Medulla oblongata (tissue), 1 donor: ENCODE measurements at regions not wholly inside any gene's neighbourhood (a gene's known extent, or its start where the extent isn't known, plus 50 kb on each side); places are given as distances from the start of the nearest gene placed in this dataset.
"Not testable (repeated sequence)": the region's sequence is repeated elsewhere in the genome, so short reads cannot be mapped to it uniquely, and the experiment has no call there.

ENCODE experiments used
- DNase-seq: peaks from one replicate; pipeline ENCODE4 v3.0.0-alpha.2; 2015; ENCODE audit errors: extremely low spot score

DNA sequence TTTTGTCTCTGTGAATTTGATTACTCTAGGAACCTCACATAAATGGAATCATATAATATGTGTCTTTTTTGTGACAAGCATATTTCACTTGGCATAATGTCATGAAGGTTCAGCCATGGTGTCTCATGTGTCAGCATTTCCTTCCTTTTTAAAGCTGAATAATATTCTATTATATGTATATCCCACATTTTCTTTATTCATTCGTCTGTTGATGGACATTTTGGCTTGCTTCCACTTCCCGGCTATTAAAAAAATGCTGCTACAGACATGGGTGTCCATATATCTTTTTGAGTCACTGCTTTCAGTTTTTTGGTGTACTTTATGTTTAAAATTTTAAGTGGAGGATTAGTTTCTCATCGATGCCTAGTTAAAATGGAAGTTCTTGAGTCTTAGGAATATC is 59.8 kb upstream of the C5orf63 start:
- no peak for DNase-seq

DNA sequence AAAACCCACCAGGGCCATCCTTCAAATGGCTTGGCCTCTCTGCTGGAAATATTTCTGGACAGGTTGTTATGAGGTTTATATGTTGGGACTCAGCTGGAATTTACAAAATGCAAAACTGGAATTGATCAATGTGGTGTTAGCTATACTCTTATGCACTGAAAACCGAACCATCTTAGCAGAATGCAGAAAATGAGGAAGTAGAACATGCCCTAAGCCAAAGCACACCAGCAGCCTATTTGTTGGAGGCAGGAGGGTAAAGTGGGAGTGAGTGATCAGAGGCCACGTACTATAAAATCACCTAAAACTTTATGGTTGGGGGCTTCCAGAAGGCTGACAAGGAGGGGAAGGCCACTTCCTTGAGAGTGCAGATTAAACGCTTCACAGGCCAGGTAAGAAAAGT is 63.6 kb upstream of the C5orf63 start:
- no peak for DNase-seq

GRCh38 chr5:127143722-127144121 is 70.4 kb upstream of the C5orf63 start:
- no peak for DNase-seq

GRCh38 chr5:127153031-127153430 is 79.7 kb upstream of the C5orf63 start:
- DNase-seq: no peak

- DNase-seq: no peak
These were observed 80.2 kb upstream of the C5orf63 start for GRCh38 chr5:127153521-127153920.

DNA sequence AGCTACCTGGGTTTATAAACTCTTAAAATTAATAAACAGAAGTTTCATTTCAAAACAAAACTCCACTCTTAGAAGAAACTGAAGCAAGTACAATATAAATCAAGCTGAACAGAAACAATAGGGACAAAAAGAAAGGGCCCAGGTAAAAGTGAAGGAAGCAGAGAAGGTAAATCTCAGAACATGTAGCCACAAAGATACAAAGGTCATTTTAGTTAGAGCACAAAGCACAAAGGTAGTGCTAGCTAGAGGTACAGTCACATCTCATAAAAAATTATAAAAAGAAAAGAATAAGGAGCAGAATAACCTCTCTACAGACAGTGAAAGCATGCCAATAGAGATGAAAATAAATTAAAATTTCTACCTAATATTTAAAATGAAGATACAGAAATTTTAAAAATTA is 90.4 kb upstream of the C5orf63 start:
- no peak for DNase-seq

- no peak for DNase-seq
These were observed 97.8 kb upstream of the C5orf63 start for GRCh38 chr5:127170918-127171600.

DNA sequence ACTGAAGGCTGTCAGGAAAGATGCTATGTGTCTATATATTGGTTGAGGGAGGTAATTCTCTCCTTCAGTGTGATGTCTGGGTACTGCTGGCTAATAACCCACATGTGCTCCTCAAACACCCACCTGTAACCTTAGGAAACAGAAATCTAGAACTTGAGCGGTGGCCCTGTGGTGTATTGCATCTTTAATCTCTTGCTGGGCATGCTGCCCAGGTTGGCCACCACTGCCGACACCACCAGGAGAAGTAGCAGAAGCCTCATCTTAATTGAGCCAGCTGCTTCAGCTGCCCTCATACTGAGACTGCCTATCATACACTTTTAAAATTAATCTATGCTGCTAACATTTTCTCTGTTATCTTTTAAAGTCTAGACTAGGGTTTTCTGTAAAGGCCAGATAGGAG is 103.5 kb upstream of the C5orf63 start:
- no peak for DNase-seq

GRCh38 chr5:127182631-127183030 is 108.0 kb upstream of the MEGF10 start:
- not testable (repeated sequence) for DNase-seq

- no peak for DNase-seq
These were observed 107.3 kb upstream of the MEGF10 start for GRCh38 chr5:127183332-127183731.

- no peak for DNase-seq
These were observed 105.7 kb upstream of the MEGF10 start for GRCh38 chr5:127184851-127185250.

DNA sequence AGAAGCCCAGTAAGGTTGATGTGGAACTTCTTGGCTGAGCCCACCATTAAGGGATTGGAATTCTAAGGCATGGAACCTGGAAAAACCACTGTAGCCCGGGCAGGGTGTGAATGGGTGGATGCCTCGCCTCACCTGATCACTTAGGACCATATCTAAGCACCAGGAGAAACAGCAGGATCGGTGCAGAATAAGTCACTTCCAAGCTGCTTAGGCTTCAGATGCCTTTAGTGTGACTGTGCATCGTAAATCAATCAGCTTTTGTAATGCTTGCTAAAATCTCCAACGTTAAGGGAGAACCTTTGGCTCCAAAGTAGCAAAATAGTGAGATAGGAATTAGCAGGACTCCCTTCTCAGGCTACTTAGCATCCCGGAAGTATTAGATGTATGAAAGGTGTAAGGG is 103.9 kb upstream of the MEGF10 start:
- no peak for DNase-seq

DNA sequence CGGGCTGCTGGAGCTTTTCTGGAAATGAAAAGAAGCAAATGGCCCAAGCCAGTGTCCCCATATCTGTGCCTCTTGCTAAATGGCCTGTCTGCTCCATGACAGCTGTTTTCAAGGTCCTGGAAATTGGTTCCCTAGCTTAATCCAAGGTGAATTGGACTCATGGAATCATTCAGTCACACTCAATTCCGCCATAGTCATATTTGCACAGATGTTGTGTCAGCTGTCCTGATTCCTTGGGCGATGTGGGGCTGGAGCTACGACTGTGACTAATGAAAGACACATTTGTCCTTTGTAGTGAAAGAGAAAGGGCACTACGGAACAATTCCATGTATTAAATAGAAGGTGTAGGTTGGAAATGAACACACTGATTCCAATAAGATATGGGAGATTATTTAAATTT is 102.9 kb upstream of the MEGF10 start:
- DNase-seq: no peak

DNA sequence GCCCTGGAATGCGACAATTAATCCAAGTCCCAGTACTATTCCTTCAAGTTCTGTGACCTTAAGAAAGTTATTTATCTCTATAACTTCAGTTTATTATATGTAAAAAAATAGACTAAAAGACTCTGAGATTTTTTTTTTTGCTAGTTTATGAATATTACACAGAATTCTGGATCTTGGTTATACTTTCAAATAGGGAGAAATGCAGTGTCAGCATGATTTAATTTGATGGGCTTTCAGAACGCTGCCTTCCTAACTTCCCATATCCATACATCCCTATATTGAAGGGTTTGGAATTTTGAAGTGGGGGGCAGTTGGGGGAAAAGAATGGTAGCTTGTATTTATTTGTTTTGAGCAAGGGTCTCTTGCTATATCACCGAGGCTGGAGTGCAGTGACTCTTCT is 98.4 kb upstream of the MEGF10 start:
- DNase-seq: no peak

DNA sequence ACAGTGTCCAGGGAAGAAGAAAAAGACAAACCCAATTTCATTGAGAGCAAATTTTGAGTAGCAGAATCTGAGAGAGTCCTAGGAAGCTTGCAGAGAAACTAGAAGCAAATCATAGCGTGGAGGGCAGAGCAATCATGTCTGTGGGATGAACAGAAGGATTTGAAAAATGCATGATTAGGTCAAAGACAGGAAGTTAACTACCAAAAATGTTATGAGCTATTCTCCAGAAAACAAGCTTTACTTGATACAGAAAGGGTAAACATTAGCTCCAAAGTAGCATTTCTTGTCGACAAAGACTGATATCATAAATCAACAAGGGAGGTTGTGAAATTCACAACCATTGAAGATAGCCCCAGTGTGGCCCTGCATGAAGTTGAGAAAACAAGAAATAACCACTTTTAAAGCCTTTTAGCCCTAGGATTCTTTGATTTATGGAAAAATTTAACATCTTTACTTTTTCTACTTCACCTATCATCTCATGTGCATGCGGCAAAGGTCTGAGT is 97.7 kb upstream of the MEGF10 start:
- DNase-seq: no peak

GRCh38 chr5:127196042-127196441 is 94.6 kb upstream of the MEGF10 start:
- DNase-seq: no peak

DNA sequence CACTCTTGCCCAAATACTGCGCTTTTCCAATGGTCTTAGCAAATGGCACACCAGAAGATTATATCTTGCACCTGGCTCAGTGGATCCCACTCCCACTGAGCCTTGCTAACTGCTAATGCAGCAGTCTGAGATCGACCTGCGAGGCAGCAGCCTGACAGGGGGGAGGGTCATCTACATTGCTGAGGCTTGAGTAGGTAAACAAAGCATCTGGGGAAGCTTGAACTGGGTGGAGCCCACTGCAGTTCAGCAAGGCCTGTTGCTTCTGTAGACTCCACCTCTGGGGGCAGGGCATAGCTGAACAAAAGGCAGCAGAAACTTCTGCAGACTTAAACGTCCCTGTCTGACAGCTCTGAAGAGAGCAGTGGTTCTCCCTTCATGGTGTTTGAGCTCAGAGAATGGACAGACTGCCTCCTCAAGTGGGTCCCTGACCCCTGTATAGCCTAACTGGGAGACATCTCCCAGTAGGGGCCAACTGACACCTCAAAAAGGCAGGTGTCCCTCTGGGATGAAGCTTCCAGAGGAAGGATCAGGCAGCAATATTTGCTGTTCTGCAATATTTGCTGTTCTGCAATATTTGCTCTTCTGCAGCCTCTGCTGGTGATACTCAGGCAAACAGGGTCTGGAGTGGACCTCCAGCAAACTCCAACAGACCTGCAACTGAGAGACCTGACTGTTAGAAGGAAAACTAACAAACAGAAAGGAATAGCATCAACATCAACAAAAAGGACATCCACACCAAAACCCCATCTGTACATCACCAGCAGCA is 93.0 kb upstream of the MEGF10 start:
- not testable (repeated sequence) for DNase-seq

GRCh38 chr5:127202738-127203137 is 87.9 kb upstream of the MEGF10 start:
- DNase-seq: not testable (repeated sequence)

- no peak for DNase-seq
These were observed 86.8 kb upstream of the MEGF10 start for GRCh38 chr5:127203818-127204217.

- no peak for DNase-seq
These were observed 85.4 kb upstream of the MEGF10 start for GRCh38 chr5:127205147-127205546.

- DNase-seq: peak; percentile 11
These were observed 84.1 kb upstream of the MEGF10 start for GRCh38 chr5:127206320-127207113.

DNA sequence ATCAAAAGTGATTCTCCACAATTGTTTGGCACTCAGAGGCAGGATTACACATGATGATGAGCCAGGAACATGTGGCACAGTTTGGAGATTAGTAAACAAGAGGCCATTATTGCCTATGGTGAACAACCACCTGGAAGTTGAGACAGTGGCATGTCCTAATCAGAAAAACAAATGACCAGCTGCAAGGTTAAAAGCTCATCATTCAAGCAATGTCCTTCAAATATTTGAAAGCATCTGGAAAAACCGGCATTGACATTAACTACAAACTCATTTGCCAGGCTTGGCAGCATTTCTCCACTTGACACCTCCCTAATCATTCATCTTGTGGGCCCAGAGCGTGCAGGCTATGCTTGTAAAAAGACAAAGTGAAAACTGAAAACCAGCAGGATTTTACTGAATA is 80.6 kb upstream of the MEGF10 start:
- DNase-seq: no peak
